ENCODE measurements at regions not wholly inside any gene's neighbourhood (a gene's known extent, or its start where the extent isn't known, plus 50 kb on each side); places are given as distances from the start of the nearest gene placed in this dataset.

DNA sequence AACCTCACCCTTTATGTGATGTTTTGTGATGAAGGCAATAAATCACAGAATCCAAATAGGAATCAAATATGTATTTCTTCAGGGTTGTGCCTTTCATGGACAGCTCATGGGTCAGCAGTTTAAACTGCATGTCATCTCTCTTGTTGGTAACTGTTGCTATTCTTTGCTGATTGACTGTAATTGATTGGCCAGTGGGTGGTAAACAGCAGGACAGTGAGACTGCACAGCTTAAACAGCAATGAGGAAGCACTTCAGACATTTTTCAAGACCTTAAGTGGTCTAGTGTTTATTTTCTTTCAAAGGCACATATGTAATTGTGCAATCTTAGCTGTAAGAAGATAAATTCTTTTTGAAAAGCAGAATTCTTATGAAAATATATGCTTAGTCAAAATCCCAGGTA, 260.5 kb downstream of the COX7C start:
- DNase-seq (ENCODE audit: low read depth in 1 of 2, low spot score in 1 of 2), result no peak
- Histone ChIP-seq H3K27me3 (ENCODE audit: insufficient read depth, poor library complexity, severe bottlenecking) (no peaks in the 10 kb centered on the region), H3K4me3 (replicated peaks; ENCODE audit: insufficient read depth, low read length) (no peak overlapping the region), H3K27ac (replicated peaks) (no peak overlapping the region)
- TF ChIP-seq GABPA (IDR thresholded peaks at IDR 0.05; ENCODE audit: low read depth) (no peak), POLR2AphosphoS5 (IDR thresholded peaks at IDR 0.05; ENCODE audit: low read depth) (no peak), SPI1 (IDR thresholded peaks at IDR 0.05; ENCODE audit: borderline replicate concordance, low read depth) (no peak), CTCF (IDR thresholded peaks at IDR 0.05; ENCODE audit: insufficient read depth, low read length) (no peak)
- TF ChIP-seq, protein P1, sequence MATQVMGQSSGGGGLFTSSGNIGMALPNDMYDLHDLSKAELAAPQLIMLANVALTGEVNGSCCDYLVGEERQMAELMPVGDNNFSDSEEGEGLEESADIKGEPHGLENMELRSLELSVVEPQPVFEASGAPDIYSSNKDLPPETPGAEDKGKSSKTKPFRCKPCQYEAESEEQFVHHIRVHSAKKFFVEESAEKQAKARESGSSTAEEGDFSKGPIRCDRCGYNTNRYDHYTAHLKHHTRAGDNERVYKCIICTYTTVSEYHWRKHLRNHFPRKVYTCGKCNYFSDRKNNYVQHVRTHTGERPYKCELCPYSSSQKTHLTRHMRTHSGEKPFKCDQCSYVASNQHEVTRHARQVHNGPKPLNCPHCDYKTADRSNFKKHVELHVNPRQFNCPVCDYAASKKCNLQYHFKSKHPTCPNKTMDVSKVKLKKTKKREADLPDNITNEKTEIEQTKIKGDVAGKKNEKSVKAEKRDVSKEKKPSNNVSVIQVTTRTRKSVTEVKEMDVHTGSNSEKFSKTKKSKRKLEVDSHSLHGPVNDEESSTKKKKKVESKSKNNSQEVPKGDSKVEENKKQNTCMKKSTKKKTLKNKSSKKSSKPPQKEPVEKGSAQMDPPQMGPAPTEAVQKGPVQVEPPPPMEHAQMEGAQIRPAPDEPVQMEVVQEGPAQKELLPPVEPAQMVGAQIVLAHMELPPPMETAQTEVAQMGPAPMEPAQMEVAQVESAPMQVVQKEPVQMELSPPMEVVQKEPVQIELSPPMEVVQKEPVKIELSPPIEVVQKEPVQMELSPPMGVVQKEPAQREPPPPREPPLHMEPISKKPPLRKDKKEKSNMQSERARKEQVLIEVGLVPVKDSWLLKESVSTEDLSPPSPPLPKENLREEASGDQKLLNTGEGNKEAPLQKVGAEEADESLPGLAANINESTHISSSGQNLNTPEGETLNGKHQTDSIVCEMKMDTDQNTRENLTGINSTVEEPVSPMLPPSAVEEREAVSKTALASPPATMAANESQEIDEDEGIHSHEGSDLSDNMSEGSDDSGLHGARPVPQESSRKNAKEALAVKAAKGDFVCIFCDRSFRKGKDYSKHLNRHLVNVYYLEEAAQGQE (IDR thresholded peaks at IDR 0.05; ENCODE audit: insufficient replicate concordance, low read depth), result no peak

DNA sequence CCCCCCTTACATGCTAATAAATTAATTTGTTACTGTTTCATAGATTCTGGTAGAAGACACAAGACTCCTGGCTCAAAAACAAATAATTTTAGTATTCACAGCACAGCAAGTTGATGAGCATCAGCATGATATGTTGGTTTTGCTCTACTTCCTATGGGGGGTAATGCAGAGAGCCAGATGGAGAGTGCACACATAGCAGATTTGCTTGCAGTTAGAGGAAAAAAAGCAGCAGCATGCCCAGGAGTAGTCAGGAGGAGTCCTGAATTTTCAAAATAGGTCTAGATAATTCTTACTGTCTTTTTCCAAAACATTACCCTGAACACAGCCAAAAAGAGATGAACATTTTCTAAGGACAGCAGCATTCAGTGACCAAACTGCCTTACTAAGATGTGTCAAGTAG, 261.3 kb downstream of the COX7C start:
- no peak overlapping the region for H3K4me3 ChIP-seq (replicated peaks; ENCODE audit: insufficient read depth, low read length)
- TF ChIP-seq SPI1 (IDR thresholded peaks at IDR 0.05; ENCODE audit: borderline replicate concordance, low read depth) (no peak), POLR2AphosphoS5 (IDR thresholded peaks at IDR 0.05; ENCODE audit: low read depth) (no peak), CTCF (IDR thresholded peaks at IDR 0.05; ENCODE audit: insufficient read depth, low read length) (no peak), GABPA (IDR thresholded peaks at IDR 0.05; ENCODE audit: low read depth) (no peak)
- TF ChIP-seq, protein P1 (IDR thresholded peaks at IDR 0.05; ENCODE audit: insufficient replicate concordance, low read depth), result no peak
- DNase-seq (ENCODE audit: low read depth in 1 of 2, low spot score in 1 of 2), result no peak
- H3K27ac ChIP-seq (replicated peaks), result no peak overlapping the region
- no peaks in the 10 kb centered on the region for H3K27me3 ChIP-seq (ENCODE audit: insufficient read depth, poor library complexity, severe bottlenecking)

GRCh38 chr5:86880344-86880743, 262.6 kb downstream of the COX7C start:
- Histone ChIP-seq H3K27me3 (ENCODE audit: insufficient read depth, poor library complexity, severe bottlenecking) (no peaks in the 10 kb centered on the region), H3K27ac (replicated peaks) (no peak overlapping the region), H3K4me3 (replicated peaks; ENCODE audit: insufficient read depth, low read length) (no peak overlapping the region)
- no peak for TF ChIP-seq GABPA (IDR thresholded peaks at IDR 0.05; ENCODE audit: low read depth)
- no peak for TF ChIP-seq SPI1 (IDR thresholded peaks at IDR 0.05; ENCODE audit: borderline replicate concordance, low read depth)
- TF ChIP-seq CTCF (IDR thresholded peaks at IDR 0.05; ENCODE audit: insufficient read depth, low read length), result no peak
- TF ChIP-seq, protein P1 (IDR thresholded peaks at IDR 0.05; ENCODE audit: insufficient replicate concordance, low read depth), result no peak
- TF ChIP-seq POLR2AphosphoS5 (IDR thresholded peaks at IDR 0.05; ENCODE audit: low read depth), result no peak
- no peak for DNase-seq (ENCODE audit: low read depth in 1 of 2, low spot score in 1 of 2)

All from HL-60 (cell line).